HepG2 (cell line): ENCODE measurements at regions not wholly inside any gene's neighbourhood (a gene's known extent, or its start where the extent isn't known, plus 50 kb on each side); places are given as distances from the start of the nearest gene placed in this dataset.

ENCODE experiments used
- ATAC-seq: fragments of 200-7000 bp; cut with Tn5 transposase; 3 replicates; pipeline ENCODE4 v1.9.1; 2020; ENCODE audit warnings: mild to moderate bottlenecking, moderate library complexity
- BruUV-seq: library from RNA; stranded (reverse); fragments of 400-500 nt; replicated peaks from 2 replicates; lab custom pipeline; 2021; lab: Mats Ljungman, UMichigan
- CTCF ChIA-PET: fragments of 300-600 bp; formaldehyde crosslinking; extraction: SDS; loops from one replicate; lab custom pipeline; 2021; ENCODE audit warnings: low total read pairs, inconsistent platforms, low intra/inter-chr PET ratio; lab: Yijun Ruan, JAX
- POLR2A ChIA-PET: fragments of 350-600 bp; sonication (Branson Sonifier 250); formaldehyde crosslinking; loops from one replicate; lab custom pipeline; 2020; ENCODE audit warnings: antibody characterized with exemption, inconsistent platforms; lab: Yijun Ruan, JAX
- DNase-seq: peaks from one replicate; pipeline ENCODE4 v3.0.0-alpha.2; 2015; ENCODE audit warnings: low spot score
- FAIRE-seq: peaks from 3 replicates; lab custom pipeline; 2011; peaks lifted over from hg19 to GRCh38; lab: Jason Lieb, UNC
- H2AFZ ChIP-seq: one replicate; pipeline ENCODE4 v1.6.1; 2011; ENCODE audit warnings: low read length, inconsistent platforms
- H3K27ac ChIP-seq: fragments of 300-600 bp; 3 replicates; pipeline ENCODE4 v1.8.0; 2011; ENCODE audit warnings: mixed run types, mild to moderate bottlenecking, mixed read lengths, low read length, inconsistent platforms; ENCODE audit not compliant: insufficient read depth; ENCODE audit errors: extremely low read length
- H3K27me3 ChIP-seq, 2 experiments: fragments of 200-600 bp in 1 of 2; 2 replicates in 1 of 2; 3 replicates in 1 of 2; pipeline versions ENCODE4 v1.6.0 to v1.8.0; 2011; ENCODE audit warnings: low read length in 2 of 2, mild to moderate bottlenecking in 2 of 2, moderate library complexity in 2 of 2, inconsistent platforms in 1 of 2; ENCODE audit not compliant: insufficient read depth in 2 of 2, control insufficient read depth in 1 of 2
- H3K36me3 ChIP-seq, 2 experiments: fragments of 200-600 bp in 1 of 2; replicated peaks in 1 of 2; 2 replicates in 1 of 2; 3 replicates in 1 of 2; pipeline versions ENCODE4 v1.5.1 to v1.8.0; 2011; ENCODE audit warnings: low read length in 2 of 2, inconsistent platforms in 1 of 2; ENCODE audit not compliant: insufficient read depth in 2 of 2, control insufficient read depth in 1 of 2
- H3K4me1 ChIP-seq: 2 replicates; pipeline ENCODE4 v1.5.1; 2012; ENCODE audit warnings: low read length, inconsistent platforms; ENCODE audit not compliant: insufficient read depth
- H3K4me2 ChIP-seq: 2 replicates; pipeline ENCODE4 v1.6.0; 2011; ENCODE audit warnings: low read depth, low read length, inconsistent platforms
- H3K4me3 ChIP-seq, 3 experiments: fragments of 200-600 bp in 1 of 3; sonication (generic), shearing (Covaris generic) in 1 of 3; replicated peaks in 1 of 3; 2 replicates each; pipeline ENCODE4 v1.5.1; 2011 to 2016; ENCODE audit warnings: low read length in 3 of 3, inconsistent platforms in 2 of 3, low read depth in 2 of 3, mild to moderate bottlenecking in 2 of 3, control low read depth in 1 of 3, mixed read lengths in 1 of 3; ENCODE audit not compliant: insufficient read depth in 1 of 3
- H3K79me2 ChIP-seq: one replicate; pipeline ENCODE4 v1.6.1; 2011; ENCODE audit warnings: low read length, inconsistent platforms; ENCODE audit not compliant: insufficient read depth
- H3K9ac ChIP-seq: 2 replicates; pipeline ENCODE4 v1.6.0; 2011; ENCODE audit warnings: mild to moderate bottlenecking, low read depth, low read length, inconsistent platforms; ENCODE audit not compliant: insufficient read depth
- H3K9me3 ChIP-seq: 2 replicates; pipeline ENCODE4 v1.5.1; 2012; ENCODE audit warnings: mild to moderate bottlenecking, low read length
- H4K20me1 ChIP-seq: 2 replicates; pipeline ENCODE4 v1.6.0; 2011; ENCODE audit warnings: inconsistent platforms, mild to moderate bottlenecking, low read length, moderate library complexity; ENCODE audit not compliant: insufficient read depth
- ADNP ChIP-seq: sonication (generic); formaldehyde crosslinking; IDR thresholded peaks from 2 replicates; pipeline ENCODE4 v1.4.0; 2020; ENCODE audit warnings: missing genetic modification reagents
- HNRNPH1 ChIP-seq: fragments of 200-400 bp; formaldehyde crosslinking; optimal IDR thresholded peaks from 2 replicates; pipeline ENCODE3; 2017; ENCODE audit warnings: mild to moderate bottlenecking, low read depth, low read length
- IRF1 ChIP-seq: sonication (generic); formaldehyde crosslinking; IDR thresholded peaks from 2 replicates; pipeline ENCODE4 v1.4.0; 2020; ENCODE audit warnings: low read depth, mild to moderate bottlenecking, missing genetic modification reagents
- SAFB2 ChIP-seq: sonication (generic); formaldehyde crosslinking; IDR thresholded peaks from 2 replicates; pipeline ENCODE4 v1.5.1; 2020; ENCODE audit warnings: missing genetic modification reagents, low read depth, mild to moderate bottlenecking, borderline replicate concordance
- SATB2 ChIP-seq: sonication (generic); formaldehyde crosslinking; IDR thresholded peaks from 2 replicates; pipeline ENCODE4 v1.5.0; 2020; ENCODE audit warnings: missing genetic modification reagents
- SKIL ChIP-seq: sonication (generic); formaldehyde crosslinking; IDR thresholded peaks from 2 replicates; pipeline ENCODE4 v1.8.0; 2022; ENCODE audit warnings: missing genetic modification reagents, mild to moderate bottlenecking, moderate library complexity, borderline replicate concordance
- SUZ12 ChIP-seq: fragments of 150-350 bp; IDR thresholded peaks from 2 replicates; pipeline ENCODE4 v1.6.1; 2014; ENCODE audit warnings: low read depth, low read length
- TFDP1 ChIP-seq: IDR thresholded peaks from 2 replicates; pipeline ENCODE4 v1.6.1; 2016; ENCODE audit warnings: missing compliant biosample characterization, missing genetic modification reagents, borderline replicate concordance
- ZBTB44 ChIP-seq: sonication (generic); formaldehyde crosslinking; IDR thresholded peaks from 2 replicates; pipeline ENCODE4 v1.4.0; 2020; ENCODE audit warnings: missing genetic modification reagents
- ZBTB49 ChIP-seq: sonication (generic); formaldehyde crosslinking; IDR thresholded peaks from 2 replicates; pipeline ENCODE4 v1.4.0; 2020; ENCODE audit warnings: missing genetic modification reagents, borderline replicate concordance
- ZNF282 ChIP-seq: fragments of 450-650 bp; IDR thresholded peaks from 2 replicates; pipeline ENCODE4 v1.6.1; 2018; ENCODE audit not compliant: partially characterized antibody
- WGBS: methylation state at CpG from one replicate; pipeline ENCODE4 v1.1.6; 2017; ENCODE audit warnings: low lambda C conversion rate; 5-methylcytosine and 5-hydroxymethylcytosine counted together
- in situ Hi-C: cut with HindIII; loops from 2 replicates; pipeline ENCODE4 v1.10.0; 2017; ENCODE audit warnings: low pct_unique_long_range_greater_than_20kb; ENCODE audit not compliant: extremely low pct_ligation_motif_present
- intact Hi-C: fragments of 100-400 bp; cut with micrococcal nuclease; formaldehyde crosslinking; loops from one replicate; pipeline ENCODE4 v1.10.0; 2022; ENCODE audit not compliant: unreplicated experiment

GRCh38 chr6:149218471-149218870, 99.0 kb upstream of the TAB2 start:
- Histone ChIP-seq H3K9ac (no peak overlapping the region), H4K20me1 (no peaks in the 10 kb centered on the region), H3K9me3 (no peaks in the 10 kb centered on the region), H3K27ac (no peak overlapping the region), H2AFZ (no peak overlapping the region), H3K79me2 (no peaks in the 10 kb centered on the region), H3K36me3 (no peaks in the 10 kb centered on the region), H3K4me1 (peaks cover 4% of the 10 kb centered on the region), H3K27me3 (peaks cover 1 to 18% of the 10 kb centered on the region in 2 experiments; a peak in 4 of 5 replicates), H3K4me2 (no peak overlapping the region), H3K4me3 (no peak overlapping the region)
- CTCF ChIA-PET, result no interaction called here
- no peak for FAIRE-seq
- no peak for DNase-seq
- POLR2A ChIA-PET, result no interaction called here
- in situ Hi-C loops (no loop called here), intact Hi-C loops (no loop called here)
- TF ChIP-seq ZNF282 (no peak), ZBTB49 (CRISPR knock-in tag) (no peak), SAFB2 (CRISPR knock-in tag) (no peak)
- no TSS peak for BruUV-seq
- ATAC-seq, result no peak

GRCh38 chr6:149218915-149219314, 98.6 kb upstream of the TAB2 start:
- ChIA-PET POLR2A (no interaction called here), CTCF (no interaction called here)
- Histone ChIP-seq H3K4me1 (peaks cover 9% of the 10 kb centered on the region), H2AFZ (no peak overlapping the region), H3K36me3 (no peaks in the 10 kb centered on the region), H4K20me1 (no peaks in the 10 kb centered on the region), H3K79me2 (no peaks in the 10 kb centered on the region), H3K4me2 (no peak overlapping the region), H3K9me3 (no peaks in the 10 kb centered on the region), H3K4me3 (no peak overlapping the region), H3K9ac (no peak overlapping the region), H3K27me3 (peaks cover 1 to 14% of the 10 kb centered on the region in 2 experiments; a peak in 3 of 5 replicates), H3K27ac (no peak overlapping the region)
- in situ Hi-C loops (no loop called here), intact Hi-C loops (no loop called here)
- no peak for DNase-seq
- BruUV-seq, result no TSS peak
- 37% methylated on average over 2 of the region's 2 CpGs for WGBS
- FAIRE-seq, result no peak
- no peak for ATAC-seq
- TF ChIP-seq ADNP (CRISPR knock-in tag) (no peak), SUZ12 (no peak), IRF1 (CRISPR knock-in tag) (no peak), SATB2 (CRISPR knock-in tag) (no peak), HNRNPH1 (no peak), ZBTB44 (CRISPR knock-in tag) (no peak), SKIL (CRISPR knock-in tag) (no peak), TFDP1 (CRISPR knock-in tag) (no peak)
